ENCODE measurements at regions not wholly inside any gene's neighbourhood (a gene's known extent, or its start where the extent isn't known, plus 50 kb on each side); places are given as distances from the start of the nearest gene placed in this dataset.

DNA sequence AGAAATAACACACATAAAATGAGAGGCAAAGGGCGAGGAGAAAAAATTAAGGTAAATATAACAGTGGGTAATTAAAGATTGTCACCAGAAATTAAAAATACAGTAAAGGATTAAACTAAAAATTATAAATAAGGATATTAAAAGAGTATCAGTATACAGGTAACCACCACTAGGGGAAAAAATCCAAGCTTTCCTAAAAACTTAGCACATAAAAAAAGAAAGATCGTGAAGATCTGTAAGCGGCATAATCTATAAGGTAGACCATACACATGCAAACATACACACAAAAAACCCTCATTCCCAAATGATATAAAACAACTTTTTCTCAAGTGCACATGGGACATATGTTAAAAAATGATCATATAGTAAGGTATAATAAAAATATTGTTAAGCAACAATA lies 577.3 kb upstream of the NUDT12 start:
- Histone ChIP-seq H3K27ac (ENCODE audit: insufficient read length, low read depth, low read length) (no peak overlapping the region), H3K56ac (ENCODE audit: insufficient read length, low read depth, low read length) (no peak overlapping the region), H2BK12ac (ENCODE audit: insufficient read length, low read depth, low read length) (no peak overlapping the region), H3K23me2 (ENCODE audit: insufficient read length, low read depth, low read length, poor library complexity, severe bottlenecking) (no peaks in the 10 kb centered on the region), H3K27me3 (ENCODE audit: insufficient read depth, low read length) (no peaks in the 10 kb centered on the region), H4K5ac (ENCODE audit: insufficient read length, low read depth, low read length) (no peak overlapping the region), H3K79me1 (ENCODE audit: insufficient read depth, low read depth, low read length, poor library complexity, severe bottlenecking) (no peaks in the 10 kb centered on the region), H2BK15ac (ENCODE audit: low read depth, low read length) (no peak overlapping the region), H3K9ac (ENCODE audit: extremely low read depth, insufficient read length, low read length) (no peak overlapping the region), H3K79me2 (ENCODE audit: insufficient read depth, low read length) (no peaks in the 10 kb centered on the region), H4K20me1 (ENCODE audit: control insufficient read depth, insufficient read depth, insufficient read length) (no peaks in the 10 kb centered on the region), H3K18ac (ENCODE audit: insufficient read length, low read depth, low read length) (no peak overlapping the region), H2AFZ (ENCODE audit: low read length) (no peak overlapping the region), H2BK120ac (ENCODE audit: low read depth, low read length, poor library complexity, severe bottlenecking) (no peak overlapping the region), H3K9me3 (ENCODE audit: control insufficient read depth, low read depth, low read length) (no peaks in the 10 kb centered on the region), H4K91ac (ENCODE audit: insufficient read length, low read depth, low read length) (no peak overlapping the region), H3K14ac (ENCODE audit: insufficient read depth, low read length) (no peak overlapping the region), H3K4me2 (ENCODE audit: insufficient read depth, insufficient read length, low read length) (no peak overlapping the region), H4K8ac (replicated peaks; ENCODE audit: insufficient read length, low read depth, low read length) (no peak overlapping the region), H3T11ph (ENCODE audit: low read length) (no peak overlapping the region), H3K4me1 (ENCODE audit: insufficient read depth, low read length) (no peaks in the 10 kb centered on the region), H3K4ac (ENCODE audit: low read depth, low read length) (no peak overlapping the region), H3K23ac (ENCODE audit: insufficient read length, low read depth, low read length) (no peak overlapping the region), H2AK5ac (ENCODE audit: insufficient read length, low read length) (no peak overlapping the region), H2BK20ac (ENCODE audit: low read depth, low read length, poor library complexity, severe bottlenecking) (no peak overlapping the region), H2BK5ac (ENCODE audit: insufficient read length, low read length) (no peak overlapping the region)
- H3K4me1 Mint-ChIP-seq: peaks cover 0 to 3% of the 10 kb centered on the region in 2 experiments; a peak in 2 of 4 replicates
- no peaks in the 10 kb centered on the region for H3K27me3 Mint-ChIP-seq (ENCODE audit: low read depth)
- no peak overlapping the region for H3K4me3 Mint-ChIP-seq
- H3K36me3 Mint-ChIP-seq (ENCODE audit: insufficient read depth in 1 of 3, low read depth in 3 of 3): no peaks in the 10 kb centered on the region
- TF ChIP-seq, protein P1, sequence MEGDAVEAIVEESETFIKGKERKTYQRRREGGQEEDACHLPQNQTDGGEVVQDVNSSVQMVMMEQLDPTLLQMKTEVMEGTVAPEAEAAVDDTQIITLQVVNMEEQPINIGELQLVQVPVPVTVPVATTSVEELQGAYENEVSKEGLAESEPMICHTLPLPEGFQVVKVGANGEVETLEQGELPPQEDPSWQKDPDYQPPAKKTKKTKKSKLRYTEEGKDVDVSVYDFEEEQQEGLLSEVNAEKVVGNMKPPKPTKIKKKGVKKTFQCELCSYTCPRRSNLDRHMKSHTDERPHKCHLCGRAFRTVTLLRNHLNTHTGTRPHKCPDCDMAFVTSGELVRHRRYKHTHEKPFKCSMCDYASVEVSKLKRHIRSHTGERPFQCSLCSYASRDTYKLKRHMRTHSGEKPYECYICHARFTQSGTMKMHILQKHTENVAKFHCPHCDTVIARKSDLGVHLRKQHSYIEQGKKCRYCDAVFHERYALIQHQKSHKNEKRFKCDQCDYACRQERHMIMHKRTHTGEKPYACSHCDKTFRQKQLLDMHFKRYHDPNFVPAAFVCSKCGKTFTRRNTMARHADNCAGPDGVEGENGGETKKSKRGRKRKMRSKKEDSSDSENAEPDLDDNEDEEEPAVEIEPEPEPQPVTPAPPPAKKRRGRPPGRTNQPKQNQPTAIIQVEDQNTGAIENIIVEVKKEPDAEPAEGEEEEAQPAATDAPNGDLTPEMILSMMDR (conservative IDR thresholded peaks at IDR 0.05): peak; percentile 31; the same call in 2 of the 3 replicates
- H3K27ac Mint-ChIP-seq: no peak overlapping the region
- no peaks in the 10 kb centered on the region; a peak in 1 of 5 replicates for H3K9me3 Mint-ChIP-seq
- DNase-seq: no peak
- no CpG with 5 or more reads among the region's 3 CpGs for WGBS (ENCODE audit: extremely low coverage, insufficient read length, low lambda C conversion rate)
